GM12864 (cell line): ENCODE measurements at regions not wholly inside any gene's neighbourhood (a gene's known extent, or its start where the extent isn't known, plus 50 kb on each side); places are given as distances from the start of the nearest gene placed in this dataset.
"Not testable (repeated sequence)": the region's sequence is repeated elsewhere in the genome, so short reads cannot be mapped to it uniquely, and the experiment has no call there.

ENCODE experiments used
- DNase-seq: peaks from one replicate; pipeline ENCODE4 v3.0.0-alpha.2; 2011; ENCODE audit warnings: low read depth
- H3K4me3 ChIP-seq: 2 replicates; pipeline ENCODE4 v1.5.1; 2011; ENCODE audit warnings: mild to moderate bottlenecking, low read depth, low read length, control low read depth
- TF ChIP-seq, protein P1 (sequence below): IDR thresholded peaks from 2 replicates; pipeline ENCODE4 v1.5.1; 2011; ENCODE audit warnings: low read depth, mild to moderate bottlenecking, moderate library complexity, low read length, control low read depth, inconsistent platforms; ENCODE audit errors: missing control alignments

DNA sequence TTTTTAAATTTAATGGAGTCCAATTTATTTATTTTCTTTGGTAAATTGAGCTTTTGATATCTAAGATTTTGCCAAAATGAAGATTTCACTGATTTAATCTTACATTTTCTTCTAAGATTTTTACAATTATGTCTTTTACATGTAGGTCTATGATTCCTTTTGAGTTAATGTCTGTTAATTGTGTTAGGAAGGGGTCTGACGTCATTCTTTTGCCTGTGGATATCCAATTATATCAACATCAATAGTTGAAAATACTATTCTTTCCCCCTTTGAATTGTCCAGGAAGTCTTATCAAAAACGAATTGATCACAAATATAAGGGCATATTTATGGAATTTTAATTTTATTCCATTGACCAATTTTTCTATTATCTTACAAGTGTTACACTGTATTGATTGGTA lies 1258.8 kb upstream of the B3GALT2 start:
- TF ChIP-seq, protein P1, sequence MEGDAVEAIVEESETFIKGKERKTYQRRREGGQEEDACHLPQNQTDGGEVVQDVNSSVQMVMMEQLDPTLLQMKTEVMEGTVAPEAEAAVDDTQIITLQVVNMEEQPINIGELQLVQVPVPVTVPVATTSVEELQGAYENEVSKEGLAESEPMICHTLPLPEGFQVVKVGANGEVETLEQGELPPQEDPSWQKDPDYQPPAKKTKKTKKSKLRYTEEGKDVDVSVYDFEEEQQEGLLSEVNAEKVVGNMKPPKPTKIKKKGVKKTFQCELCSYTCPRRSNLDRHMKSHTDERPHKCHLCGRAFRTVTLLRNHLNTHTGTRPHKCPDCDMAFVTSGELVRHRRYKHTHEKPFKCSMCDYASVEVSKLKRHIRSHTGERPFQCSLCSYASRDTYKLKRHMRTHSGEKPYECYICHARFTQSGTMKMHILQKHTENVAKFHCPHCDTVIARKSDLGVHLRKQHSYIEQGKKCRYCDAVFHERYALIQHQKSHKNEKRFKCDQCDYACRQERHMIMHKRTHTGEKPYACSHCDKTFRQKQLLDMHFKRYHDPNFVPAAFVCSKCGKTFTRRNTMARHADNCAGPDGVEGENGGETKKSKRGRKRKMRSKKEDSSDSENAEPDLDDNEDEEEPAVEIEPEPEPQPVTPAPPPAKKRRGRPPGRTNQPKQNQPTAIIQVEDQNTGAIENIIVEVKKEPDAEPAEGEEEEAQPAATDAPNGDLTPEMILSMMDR: no peak
- H3K4me3 ChIP-seq: no peak overlapping the region
- DNase-seq: no peak

DNA sequence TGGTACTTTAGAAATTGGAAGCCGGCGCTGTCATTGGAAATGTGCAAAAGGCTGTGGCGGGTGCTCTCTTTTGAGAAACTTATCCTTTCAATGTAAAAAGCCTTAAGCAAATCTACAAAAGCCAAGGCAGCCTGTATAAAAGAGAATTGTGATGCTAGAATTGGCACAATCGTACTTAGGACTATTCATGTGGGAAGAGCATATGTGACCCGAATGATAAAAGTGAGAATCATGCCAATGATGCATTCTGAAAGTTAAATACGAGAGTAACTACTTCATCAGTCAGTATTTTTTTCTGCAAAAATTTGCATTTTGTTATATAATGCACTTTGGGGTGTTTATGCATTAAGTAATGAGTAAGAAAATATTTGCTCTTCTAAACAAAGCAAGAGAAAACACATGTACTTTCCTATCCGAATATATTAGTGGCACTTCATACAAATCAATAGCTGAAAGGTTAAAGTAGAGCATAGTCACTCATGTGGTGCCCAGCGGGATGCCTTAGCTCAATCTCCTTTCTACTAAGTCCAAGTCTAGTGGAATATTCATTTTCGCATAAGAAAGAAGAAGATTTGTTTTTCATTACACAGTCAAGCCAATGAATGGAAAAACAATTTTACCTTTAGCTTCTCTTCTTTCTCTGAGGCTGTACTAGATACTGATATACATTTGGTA lies 1256.6 kb upstream of the B3GALT2 start:
- TF ChIP-seq, protein P1: no peak
- no peak overlapping the region for H3K4me3 ChIP-seq
- no peak for DNase-seq

DNA sequence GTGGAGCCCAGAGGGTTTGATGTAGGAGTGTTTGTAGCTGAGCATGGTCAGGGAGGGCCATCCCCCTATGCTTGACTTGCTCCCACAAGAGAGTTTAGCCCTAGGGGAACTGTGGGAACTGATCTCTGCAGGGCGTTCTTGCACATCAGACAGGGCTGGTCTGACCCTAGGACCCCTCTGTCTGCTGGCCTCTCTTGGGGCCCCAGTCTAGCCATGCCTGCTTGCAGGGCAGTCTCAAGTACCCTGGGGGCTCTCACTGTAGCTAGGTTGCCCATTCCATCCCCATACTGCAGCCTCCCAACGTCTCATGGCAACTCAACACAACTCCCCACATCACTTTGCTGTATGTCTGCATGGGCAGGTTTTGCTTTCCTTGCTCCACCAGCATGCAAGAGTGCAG lies 1250.7 kb upstream of the B3GALT2 start:
- DNase-seq: no peak
- TF ChIP-seq, protein P1: no peak
- H3K4me3 ChIP-seq: no peak overlapping the region

DNA sequence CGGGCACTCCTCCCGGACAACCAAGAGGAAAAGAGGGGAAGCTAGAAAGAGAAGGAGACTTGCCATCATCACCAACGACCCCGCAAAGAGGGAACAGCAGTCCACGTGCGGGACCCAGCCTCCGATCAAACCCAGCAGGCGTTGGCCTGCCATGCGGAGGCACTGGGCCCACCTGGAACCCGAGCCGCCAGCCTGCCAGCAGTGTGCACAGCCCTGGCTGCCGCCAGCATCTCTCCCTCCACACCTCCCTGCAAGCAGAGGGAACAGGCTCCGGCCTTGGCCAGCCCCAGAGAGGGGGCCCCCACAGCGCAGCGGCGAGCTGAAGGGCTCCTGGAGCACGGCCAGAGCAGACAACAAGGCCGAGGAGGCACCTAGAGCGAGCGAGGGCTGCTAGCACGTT lies 1244.7 kb upstream of the B3GALT2 start:
- TF ChIP-seq, protein P1: no peak
- no peak overlapping the region for H3K4me3 ChIP-seq
- no peak for DNase-seq

- DNase-seq: no peak
- no peak overlapping the region for H3K4me3 ChIP-seq
- TF ChIP-seq, protein P1: no peak
These were observed 1234.3 kb upstream of the B3GALT2 start for GRCh38 chr1:194420706-194421105.

DNA sequence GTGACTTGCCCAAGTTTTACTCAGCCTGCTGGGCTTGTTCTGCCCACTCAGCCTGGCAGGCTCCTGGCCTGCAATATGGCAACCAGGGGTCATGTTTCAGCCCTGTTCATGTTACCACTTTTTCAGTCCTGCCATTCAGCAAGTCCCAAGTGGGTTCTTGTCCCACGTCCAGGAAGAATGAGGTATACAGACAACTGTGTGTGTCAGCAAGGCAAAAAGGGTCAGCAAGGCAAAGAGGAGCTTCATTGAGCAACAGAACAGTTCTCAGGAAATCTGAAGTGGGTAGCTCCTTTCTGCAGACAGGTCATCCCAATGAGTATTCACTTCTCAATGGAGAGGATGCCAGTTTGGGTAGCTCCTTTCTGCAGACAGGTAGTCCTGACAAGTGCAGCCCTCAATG lies 1233.3 kb upstream of the B3GALT2 start:
- no peak for DNase-seq
- TF ChIP-seq, protein P1: no peak
- no peak overlapping the region for H3K4me3 ChIP-seq

GRCh38 chr1:194410756-194411155 lies 1224.3 kb upstream of the B3GALT2 start:
- DNase-seq: no peak
- TF ChIP-seq, protein P1: no peak

DNA sequence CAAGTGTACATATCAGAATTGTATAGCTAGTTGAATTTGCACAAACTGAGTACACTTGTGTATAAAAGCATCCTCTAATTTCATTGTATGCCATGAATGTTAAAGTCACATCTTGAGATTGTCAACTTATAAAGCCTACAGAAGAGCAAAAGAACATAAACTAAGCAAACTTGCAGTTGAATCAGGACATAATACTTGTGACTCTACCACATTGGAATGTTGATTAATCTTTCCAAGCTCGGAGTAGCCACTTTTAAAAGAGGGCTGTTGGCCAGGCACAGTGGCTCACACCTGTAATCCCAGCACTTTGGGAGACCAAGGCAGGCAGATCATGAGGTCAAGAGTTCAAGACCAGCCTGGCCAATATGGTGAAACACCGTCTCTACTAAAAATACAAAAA lies 1220.8 kb upstream of the B3GALT2 start:
- H3K4me3 ChIP-seq, DNase-seq: not testable (repeated sequence)

More at GRCh38 chr1:194410756-194411155, 1224.3 kb upstream of the B3GALT2 start:
- H3K4me3 ChIP-seq: no peak overlapping the region
